Nephron progenitor cell (in vitro differentiated cells): ENCODE measurements at regions not wholly inside any gene's neighbourhood (a gene's known extent, or its start where the extent isn't known, plus 50 kb on each side); places are given as distances from the start of the nearest gene placed in this dataset.

ENCODE experiments used
- DNase-seq: peaks from one replicate; pipeline ENCODE4 v3.0.0; 2021
- H3K27ac Mint-ChIP-seq: 2 replicates; pipeline ENCODE4 v1.8.0; 2021; ENCODE audit warnings: mild to moderate bottlenecking, moderate library complexity, mixed read lengths
- H3K27me3 Mint-ChIP-seq: 2 replicates; pipeline ENCODE4 v1.8.0; 2021; ENCODE audit warnings: mild to moderate bottlenecking, low read depth, mixed read lengths; ENCODE audit not compliant: poor library complexity
- H3K36me3 Mint-ChIP-seq: 2 replicates; pipeline ENCODE4 v1.8.0; 2021; ENCODE audit warnings: low read depth, mixed read lengths
- H3K4me1 Mint-ChIP-seq: 2 replicates; pipeline ENCODE4 v1.8.0; 2021; ENCODE audit warnings: mixed read lengths
- H3K4me3 Mint-ChIP-seq: 2 replicates; pipeline ENCODE4 v1.8.0; 2021; ENCODE audit warnings: mild to moderate bottlenecking, moderate library complexity, mixed read lengths
- H3K9me3 Mint-ChIP-seq: 2 replicates; pipeline ENCODE4 v1.8.0; 2021; ENCODE audit warnings: mild to moderate bottlenecking, moderate library complexity, mixed read lengths
- TF ChIP-seq, protein P1 (sequence below): fragments of 200-600 bp; sonication (generic); IDR thresholded peaks from 2 replicates; pipeline ENCODE4 v1.5.0; 2021; ENCODE audit warnings: antibody characterized with exemption

DNA sequence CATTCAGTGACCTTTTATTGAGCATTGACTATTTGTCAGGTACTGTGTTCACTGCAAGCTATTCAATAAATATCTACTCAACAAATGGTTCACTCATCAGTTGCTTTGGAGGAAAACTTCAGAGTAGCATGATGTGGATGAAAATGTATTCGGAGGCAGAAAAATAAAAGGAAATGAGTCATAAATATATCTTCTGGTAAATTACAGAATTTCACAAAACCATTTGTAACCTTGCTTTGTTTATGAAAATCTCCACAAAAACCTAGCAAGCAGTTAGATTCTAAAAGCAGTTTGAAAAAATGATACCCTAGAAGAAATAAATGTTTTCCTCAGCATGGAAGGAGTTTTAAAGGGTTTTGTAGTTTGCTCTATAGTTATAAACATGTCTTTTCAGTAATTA lies 399.6 kb downstream of the LMO7 start:
- Mint-ChIP-seq H3K4me3 (no peak overlapping the region), H3K9me3 (no peaks in the 10 kb centered on the region)
- DNase-seq = no peak

GRCh38 chr13:76029706-76030105 lies 393.6 kb downstream of the LMO7 start:
- Mint-ChIP-seq H3K27ac (no peak overlapping the region), H3K36me3 (no peaks in the 10 kb centered on the region), H3K9me3 (no peaks in the 10 kb centered on the region)

More for the DNA sequence above, 399.6 kb downstream of the LMO7 start:
- H3K4me1 Mint-ChIP-seq = no peaks in the 10 kb centered on the region
- H3K27me3 Mint-ChIP-seq = no peaks in the 10 kb centered on the region
- TF ChIP-seq, protein P1, sequence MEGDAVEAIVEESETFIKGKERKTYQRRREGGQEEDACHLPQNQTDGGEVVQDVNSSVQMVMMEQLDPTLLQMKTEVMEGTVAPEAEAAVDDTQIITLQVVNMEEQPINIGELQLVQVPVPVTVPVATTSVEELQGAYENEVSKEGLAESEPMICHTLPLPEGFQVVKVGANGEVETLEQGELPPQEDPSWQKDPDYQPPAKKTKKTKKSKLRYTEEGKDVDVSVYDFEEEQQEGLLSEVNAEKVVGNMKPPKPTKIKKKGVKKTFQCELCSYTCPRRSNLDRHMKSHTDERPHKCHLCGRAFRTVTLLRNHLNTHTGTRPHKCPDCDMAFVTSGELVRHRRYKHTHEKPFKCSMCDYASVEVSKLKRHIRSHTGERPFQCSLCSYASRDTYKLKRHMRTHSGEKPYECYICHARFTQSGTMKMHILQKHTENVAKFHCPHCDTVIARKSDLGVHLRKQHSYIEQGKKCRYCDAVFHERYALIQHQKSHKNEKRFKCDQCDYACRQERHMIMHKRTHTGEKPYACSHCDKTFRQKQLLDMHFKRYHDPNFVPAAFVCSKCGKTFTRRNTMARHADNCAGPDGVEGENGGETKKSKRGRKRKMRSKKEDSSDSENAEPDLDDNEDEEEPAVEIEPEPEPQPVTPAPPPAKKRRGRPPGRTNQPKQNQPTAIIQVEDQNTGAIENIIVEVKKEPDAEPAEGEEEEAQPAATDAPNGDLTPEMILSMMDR = no peak
- H3K27ac Mint-ChIP-seq = no peak overlapping the region
- H3K36me3 Mint-ChIP-seq = no peaks in the 10 kb centered on the region

DNA sequence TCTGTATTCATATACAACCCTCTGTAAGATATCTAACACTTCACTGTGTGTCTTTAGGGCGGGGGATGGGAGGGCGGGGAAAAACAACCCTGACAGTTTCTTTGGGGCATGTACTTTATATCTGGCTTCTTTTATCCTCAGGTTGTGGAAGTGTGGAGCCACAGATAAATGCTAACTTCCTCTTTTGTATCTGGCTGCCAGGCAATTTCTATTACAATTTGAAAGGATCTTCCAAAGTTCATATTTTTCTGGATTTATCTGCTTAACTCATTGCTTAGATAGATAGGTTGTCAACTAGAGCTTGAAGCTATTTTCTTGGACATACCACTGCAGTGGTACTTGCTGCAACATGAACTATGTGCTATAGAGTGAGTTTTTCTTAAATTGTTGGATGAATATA lies 393.0 kb downstream of the LMO7 start:
- H3K4me3 Mint-ChIP-seq = no peak overlapping the region
- no peak for DNase-seq
- TF ChIP-seq, protein P1 = no peak
- no peaks in the 10 kb centered on the region for H3K9me3 Mint-ChIP-seq
- no peak overlapping the region for H3K27ac Mint-ChIP-seq
- peaks cover 3% of the 10 kb centered on the region for H3K27me3 Mint-ChIP-seq
- H3K36me3 Mint-ChIP-seq = no peaks in the 10 kb centered on the region
- H3K4me1 Mint-ChIP-seq = no peaks in the 10 kb centered on the region

More at GRCh38 chr13:76029706-76030105, 393.6 kb downstream of the LMO7 start:
- TF ChIP-seq, protein P1 = no peak
- Mint-ChIP-seq H3K27me3 (peaks cover 3% of the 10 kb centered on the region), H3K4me1 (no peaks in the 10 kb centered on the region), H3K4me3 (no peak overlapping the region)
- DNase-seq = no peak

GRCh38 chr13:76027131-76027530 lies 391.0 kb downstream of the LMO7 start:
- H3K27ac Mint-ChIP-seq = no peak overlapping the region
- H3K4me1 Mint-ChIP-seq = no peaks in the 10 kb centered on the region
- TF ChIP-seq, protein P1 = no peak
- no peaks in the 10 kb centered on the region for H3K9me3 Mint-ChIP-seq
- peaks cover 6% of the 10 kb centered on the region for H3K27me3 Mint-ChIP-seq
- H3K36me3 Mint-ChIP-seq = no peaks in the 10 kb centered on the region
- no peak for DNase-seq
- no peak overlapping the region for H3K4me3 Mint-ChIP-seq

- H3K4me1 Mint-ChIP-seq = no peaks in the 10 kb centered on the region
- DNase-seq = no peak
- H3K36me3 Mint-ChIP-seq = no peaks in the 10 kb centered on the region
- H3K27ac Mint-ChIP-seq = no peak overlapping the region
- TF ChIP-seq, protein P1 = no peak
- peaks cover 6% of the 10 kb centered on the region for H3K27me3 Mint-ChIP-seq
- no peak overlapping the region for H3K4me3 Mint-ChIP-seq
- H3K9me3 Mint-ChIP-seq = no peaks in the 10 kb centered on the region
Observed at GRCh38 chr13:76025392-76025791, 389.3 kb downstream of the LMO7 start.

DNA sequence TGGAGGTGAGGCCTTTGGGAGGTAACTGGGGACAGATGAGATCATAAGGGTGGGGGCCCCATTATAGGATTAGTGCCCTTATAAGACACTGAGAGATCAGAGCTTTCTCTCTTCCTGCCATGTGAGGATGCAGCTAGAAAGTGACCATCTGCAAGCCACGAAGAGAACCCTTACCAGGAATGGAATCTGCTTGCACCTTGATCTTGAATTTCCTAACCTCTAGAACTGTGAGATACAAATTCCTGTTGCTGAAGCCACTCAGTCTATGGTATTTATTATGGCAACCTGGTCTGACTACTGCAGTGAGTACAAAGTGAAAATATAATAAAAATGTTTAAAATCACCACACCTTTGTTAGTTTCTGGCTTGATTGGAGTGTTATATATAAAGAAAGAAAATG lies 388.0 kb downstream of the LMO7 start:
- Mint-ChIP-seq H3K36me3 (no peaks in the 10 kb centered on the region), H3K9me3 (no peaks in the 10 kb centered on the region), H3K4me1 (no peaks in the 10 kb centered on the region), H3K27ac (no peak overlapping the region), H3K4me3 (no peak overlapping the region), H3K27me3 (peaks cover 9% of the 10 kb centered on the region)
- TF ChIP-seq, protein P1 = no peak
- no peak for DNase-seq
